Thyroid gland (tissue), 4 donors: ENCODE measurements at regions not wholly inside any gene's neighbourhood (a gene's known extent, or its start where the extent isn't known, plus 50 kb on each side); places are given as distances from the start of the nearest gene placed in this dataset.

Experiments
- CTCF ChIP-seq, 6 experiments: fragments of 200-600 bp in 3 of 6; fragments of 450-650 bp in 3 of 6; sonication (generic) in 3 of 6; IDR thresholded peaks; one replicate each; pipeline ENCODE4 v1.5.1; 2016 to 2019; ENCODE audit warnings: antibody characterized with exemption in 6 of 6, mild to moderate bottlenecking in 2 of 6, inconsistent platforms in 1 of 6, moderate library complexity in 1 of 6
- POLR2A ChIP-seq, 2 donors: fragments of 450-650 bp; IDR thresholded peaks; one replicate each; pipeline ENCODE4 v1.6.1; 2017; ENCODE audit warnings: antibody characterized with exemption in 2 of 2, mild to moderate bottlenecking in 2 of 2, moderate library complexity in 1 of 2

GRCh38 chr17:77765292-77765691 is 193.2 kb upstream of the TNRC6C start:
- no peak for TF ChIP-seq CTCF (IDR thresholded peaks at IDR 0.05)
- TF ChIP-seq POLR2A (IDR thresholded peaks at IDR 0.05), result no peak
